ENCODE measurements at regions not wholly inside any gene's neighbourhood (a gene's known extent, or its start where the extent isn't known, plus 50 kb on each side); places are given as distances from the start of the nearest gene placed in this dataset.

- TF ChIP-seq, protein P1, sequence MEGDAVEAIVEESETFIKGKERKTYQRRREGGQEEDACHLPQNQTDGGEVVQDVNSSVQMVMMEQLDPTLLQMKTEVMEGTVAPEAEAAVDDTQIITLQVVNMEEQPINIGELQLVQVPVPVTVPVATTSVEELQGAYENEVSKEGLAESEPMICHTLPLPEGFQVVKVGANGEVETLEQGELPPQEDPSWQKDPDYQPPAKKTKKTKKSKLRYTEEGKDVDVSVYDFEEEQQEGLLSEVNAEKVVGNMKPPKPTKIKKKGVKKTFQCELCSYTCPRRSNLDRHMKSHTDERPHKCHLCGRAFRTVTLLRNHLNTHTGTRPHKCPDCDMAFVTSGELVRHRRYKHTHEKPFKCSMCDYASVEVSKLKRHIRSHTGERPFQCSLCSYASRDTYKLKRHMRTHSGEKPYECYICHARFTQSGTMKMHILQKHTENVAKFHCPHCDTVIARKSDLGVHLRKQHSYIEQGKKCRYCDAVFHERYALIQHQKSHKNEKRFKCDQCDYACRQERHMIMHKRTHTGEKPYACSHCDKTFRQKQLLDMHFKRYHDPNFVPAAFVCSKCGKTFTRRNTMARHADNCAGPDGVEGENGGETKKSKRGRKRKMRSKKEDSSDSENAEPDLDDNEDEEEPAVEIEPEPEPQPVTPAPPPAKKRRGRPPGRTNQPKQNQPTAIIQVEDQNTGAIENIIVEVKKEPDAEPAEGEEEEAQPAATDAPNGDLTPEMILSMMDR (IDR thresholded peaks at IDR 0.05) = no peak
- no peak for TF ChIP-seq POLR2AphosphoS5 (IDR thresholded peaks at IDR 0.05)
Measured at GRCh38 chr10:3535001-3535400, 250.0 kb downstream of the KLF6 start.

All from stomach (tissue), 4 donors.